ENCODE measurements at regions not wholly inside any gene's neighbourhood (a gene's known extent, or its start where the extent isn't known, plus 50 kb on each side); places are given as distances from the start of the nearest gene placed in this dataset.

DNA sequence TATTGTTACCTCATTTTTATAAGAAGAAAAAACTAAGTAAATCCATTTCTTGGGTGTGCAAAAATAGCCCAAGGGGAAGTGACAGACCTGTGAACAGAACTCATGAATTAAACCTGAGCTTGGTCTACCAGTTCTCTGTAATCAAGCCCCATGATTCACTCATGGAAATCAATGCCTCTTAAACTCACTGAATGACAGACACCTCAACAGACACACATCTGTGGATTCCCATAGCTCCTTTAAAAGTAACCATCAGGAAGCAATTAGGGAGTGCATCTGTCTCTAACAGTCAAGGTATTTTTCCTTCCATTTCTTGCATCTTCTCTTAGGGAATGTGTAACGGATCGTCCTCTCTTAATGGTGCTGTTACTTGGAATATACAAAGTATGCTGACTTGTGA lies 215.0 kb upstream of the EEA1 start:
- TF ChIP-seq, protein P1, sequence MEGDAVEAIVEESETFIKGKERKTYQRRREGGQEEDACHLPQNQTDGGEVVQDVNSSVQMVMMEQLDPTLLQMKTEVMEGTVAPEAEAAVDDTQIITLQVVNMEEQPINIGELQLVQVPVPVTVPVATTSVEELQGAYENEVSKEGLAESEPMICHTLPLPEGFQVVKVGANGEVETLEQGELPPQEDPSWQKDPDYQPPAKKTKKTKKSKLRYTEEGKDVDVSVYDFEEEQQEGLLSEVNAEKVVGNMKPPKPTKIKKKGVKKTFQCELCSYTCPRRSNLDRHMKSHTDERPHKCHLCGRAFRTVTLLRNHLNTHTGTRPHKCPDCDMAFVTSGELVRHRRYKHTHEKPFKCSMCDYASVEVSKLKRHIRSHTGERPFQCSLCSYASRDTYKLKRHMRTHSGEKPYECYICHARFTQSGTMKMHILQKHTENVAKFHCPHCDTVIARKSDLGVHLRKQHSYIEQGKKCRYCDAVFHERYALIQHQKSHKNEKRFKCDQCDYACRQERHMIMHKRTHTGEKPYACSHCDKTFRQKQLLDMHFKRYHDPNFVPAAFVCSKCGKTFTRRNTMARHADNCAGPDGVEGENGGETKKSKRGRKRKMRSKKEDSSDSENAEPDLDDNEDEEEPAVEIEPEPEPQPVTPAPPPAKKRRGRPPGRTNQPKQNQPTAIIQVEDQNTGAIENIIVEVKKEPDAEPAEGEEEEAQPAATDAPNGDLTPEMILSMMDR (IDR thresholded peaks at IDR 0.05): no peak
- no peak for TF ChIP-seq POLR2A (IDR thresholded peaks at IDR 0.05)
- H3K27ac ChIP-seq: no peak overlapping the region

DNA sequence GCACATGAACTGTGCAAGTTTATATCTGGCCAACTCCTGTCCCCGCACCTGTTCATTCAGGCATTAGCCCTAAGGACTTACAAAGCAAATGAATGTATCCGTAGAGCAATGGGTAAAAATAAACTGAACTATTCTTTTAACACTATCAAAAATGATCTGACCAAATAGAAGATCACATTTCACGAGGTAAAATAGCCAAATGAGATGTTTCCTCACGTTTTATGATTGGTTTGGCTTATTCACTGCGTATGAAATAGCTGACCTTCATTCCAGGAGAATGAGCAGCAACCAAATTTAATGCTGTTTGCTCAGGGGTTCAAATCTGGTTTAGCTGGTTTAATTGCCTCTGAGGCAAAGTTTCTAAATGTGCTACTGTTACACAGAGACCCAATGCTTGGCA lies 216.0 kb upstream of the EEA1 start:
- no peaks in the 10 kb centered on the region for H3K27me3 ChIP-seq
- no peak for TF ChIP-seq POLR2A (IDR thresholded peaks at IDR 0.05)
- TF ChIP-seq, protein P1 (IDR thresholded peaks at IDR 0.05): no peak
- H3K4me3 ChIP-seq: no peak overlapping the region
- H3K4me1 ChIP-seq: peaks cover 0 to 8% (median 0%) of the 10 kb centered on the region in 4 donors
- no peaks in the 10 kb centered on the region for H3K36me3 ChIP-seq
- no peak for DNase-seq
- H3K27ac ChIP-seq: no peak overlapping the region
- no peaks in the 10 kb centered on the region for H3K9me3 ChIP-seq

More for the DNA sequence above, 215.0 kb upstream of the EEA1 start:
- no peaks in the 10 kb centered on the region for H3K9me3 ChIP-seq
- no peaks in the 10 kb centered on the region for H3K27me3 ChIP-seq
- H3K4me1 ChIP-seq: no peaks in the 10 kb centered on the region
- no peaks in the 10 kb centered on the region for H3K36me3 ChIP-seq
- no peak overlapping the region for H3K4me3 ChIP-seq
- no peak for DNase-seq

DNA sequence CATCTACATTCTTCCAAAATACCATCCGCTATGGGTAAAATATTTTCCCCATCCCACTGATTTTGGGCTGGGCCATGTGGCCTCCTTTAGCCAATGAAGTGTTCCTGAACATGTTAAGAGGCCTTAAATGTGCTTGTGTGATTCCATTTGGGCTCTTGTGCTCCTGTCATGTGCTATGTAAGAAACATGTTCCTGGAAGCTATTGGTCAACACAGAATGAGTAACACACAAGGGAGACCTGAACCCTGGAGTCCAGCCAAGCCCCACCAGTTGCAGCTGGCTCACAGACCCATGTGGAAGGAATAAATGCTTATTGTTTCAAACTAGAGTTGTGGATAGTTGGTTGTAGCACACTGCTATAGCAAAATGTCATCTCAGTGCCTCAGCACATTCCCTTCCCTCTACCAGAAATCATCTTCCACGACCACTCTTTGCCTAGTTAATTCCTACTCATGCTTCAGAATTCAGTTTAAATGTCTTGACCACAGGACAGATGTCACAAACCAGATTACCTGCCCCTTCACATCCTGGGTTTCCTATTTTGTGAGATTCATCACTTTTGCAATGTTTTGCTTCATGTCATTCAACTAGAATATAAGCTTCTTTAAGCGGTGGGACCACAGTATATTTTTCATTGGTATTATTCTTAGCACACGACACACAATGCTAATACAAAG lies 217.3 kb upstream of the EEA1 start:
- no peak for DNase-seq
- no peak overlapping the region for H3K27ac ChIP-seq
- no peak for TF ChIP-seq POLR2A (IDR thresholded peaks at IDR 0.05)
- TF ChIP-seq, protein P1 (IDR thresholded peaks at IDR 0.05): no peak
- no peaks in the 10 kb centered on the region for H3K9me3 ChIP-seq
- H3K4me3 ChIP-seq: no peak overlapping the region
- H3K4me1 ChIP-seq: peaks cover 0 to 18% (median 0%) of the 10 kb centered on the region in 4 donors
- no peaks in the 10 kb centered on the region for H3K27me3 ChIP-seq
- H3K36me3 ChIP-seq: no peaks in the 10 kb centered on the region

DNA sequence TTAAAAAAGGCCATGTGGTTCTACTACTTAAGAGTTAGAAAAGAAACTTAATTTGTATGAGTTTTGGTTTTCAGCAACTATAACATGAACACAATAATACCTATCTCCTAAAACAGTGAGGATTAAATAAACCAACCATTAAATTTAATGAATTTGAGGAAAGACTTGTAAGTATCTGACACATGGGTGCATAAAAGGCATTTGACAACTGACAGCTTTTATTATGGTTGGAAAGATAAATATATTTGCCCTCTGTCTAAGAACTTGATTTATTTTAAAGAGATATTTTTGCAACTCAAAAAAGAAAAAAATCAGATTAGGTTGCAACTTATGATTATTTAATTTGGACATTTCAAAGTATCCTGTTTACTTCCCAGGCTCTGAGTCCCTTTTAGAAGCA lies 217.9 kb upstream of the EEA1 start:
- peaks cover 0 to 18% (median 0%) of the 10 kb centered on the region in 4 donors for H3K4me1 ChIP-seq
- no peaks in the 10 kb centered on the region for H3K27me3 ChIP-seq
- no peak for TF ChIP-seq POLR2A (IDR thresholded peaks at IDR 0.05)
- TF ChIP-seq, protein P1 (IDR thresholded peaks at IDR 0.05): no peak
- no peak overlapping the region for H3K4me3 ChIP-seq
- H3K9me3 ChIP-seq: no peaks in the 10 kb centered on the region
- no peak for DNase-seq
- H3K36me3 ChIP-seq: no peaks in the 10 kb centered on the region
- no peak overlapping the region for H3K27ac ChIP-seq

DNA sequence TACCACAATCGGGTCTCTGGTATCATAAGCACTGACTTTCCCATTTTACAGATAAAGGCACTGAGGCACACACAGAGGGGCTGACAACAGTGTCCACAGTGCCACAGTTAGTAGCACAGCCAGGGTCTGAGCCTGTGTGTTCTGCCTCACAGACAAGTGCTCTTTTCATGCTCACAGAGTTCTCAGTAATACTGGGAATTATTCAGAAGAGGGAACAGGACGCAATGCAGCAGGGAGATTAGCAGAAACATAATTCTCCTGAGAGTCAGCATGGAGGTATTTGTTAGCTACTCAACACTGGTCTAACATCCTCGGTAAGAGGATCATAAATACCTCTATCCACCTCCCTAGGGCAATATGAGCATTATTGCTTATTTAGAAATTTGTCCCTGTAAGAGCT lies 219.3 kb upstream of the EEA1 start:
- TF ChIP-seq, protein P1 (IDR thresholded peaks at IDR 0.05): no peak
- H3K9me3 ChIP-seq: no peaks in the 10 kb centered on the region
- no peaks in the 10 kb centered on the region for H3K36me3 ChIP-seq

More for the DNA sequence above, 219.3 kb upstream of the EEA1 start:
- Histone ChIP-seq H3K27ac (no peak overlapping the region), H3K27me3 (no peaks in the 10 kb centered on the region), H3K4me1 (peaks cover 0 to 18% (median 0%) of the 10 kb centered on the region in 4 donors), H3K4me3 (no peak overlapping the region)
- no peak for DNase-seq

Measured in Peyer's patch (tissue), 4 donors.